Peyer's patch (tissue), 4 donors: ENCODE measurements at regions not wholly inside any gene's neighbourhood (a gene's known extent, or its start where the extent isn't known, plus 50 kb on each side); places are given as distances from the start of the nearest gene placed in this dataset.

Experiments
- CTCF ChIP-seq, 6 experiments: fragments of 450-650 bp in 4 of 6; fragments of 200-600 bp in 2 of 6; sonication (generic) in 1 of 6; IDR thresholded peaks; one replicate each; pipeline ENCODE4 v1.5.1; 2017 to 2019; ENCODE audit warnings: antibody characterized with exemption in 6 of 6, mild to moderate bottlenecking in 3 of 6, moderate library complexity in 1 of 6
- POLR2A ChIP-seq, 2 donors: fragments of 450-650 bp; IDR thresholded peaks; one replicate each; pipeline ENCODE4 v1.5.1; 2017; ENCODE audit warnings: antibody characterized with exemption in 2 of 2, mild to moderate bottlenecking in 2 of 2, moderate library complexity in 2 of 2

GRCh38 chr20:40110311-40110831 is 578.7 kb downstream of the MAFB start:
- no peak for TF ChIP-seq CTCF (IDR thresholded peaks at IDR 0.05)
- TF ChIP-seq POLR2A (IDR thresholded peaks at IDR 0.05) = no peak
